Stomach (tissue), 4 donors: ENCODE measurements at regions not wholly inside any gene's neighbourhood (a gene's known extent, or its start where the extent isn't known, plus 50 kb on each side); places are given as distances from the start of the nearest gene placed in this dataset.

ENCODE experiments used
- EP300 ChIP-seq: sonication (generic); formaldehyde crosslinking; IDR thresholded peaks from one replicate; pipeline ENCODE4 v1.6.1; 2017; ENCODE audit warnings: antibody characterized with exemption
- POLR2A ChIP-seq, 4 donors: fragments of 450-650 bp; IDR thresholded peaks; one replicate each; pipeline ENCODE4 v1.6.1; 2016; ENCODE audit warnings: antibody characterized with exemption in 4 of 4, control low read depth in 2 of 4, mild to moderate bottlenecking in 1 of 4, moderate library complexity in 1 of 4
- POLR2AphosphoS5 ChIP-seq, 3 donors: sonication (generic); formaldehyde crosslinking; IDR thresholded peaks; one replicate each; pipeline ENCODE4 v1.6.1; 2016; ENCODE audit warnings: antibody characterized with exemption in 3 of 3
- TF ChIP-seq, protein P1 (sequence below), 7 experiments: fragments of 450-650 bp in 4 of 7; fragments of 200-600 bp in 3 of 7; sonication (generic) in 3 of 7; IDR thresholded peaks; one replicate each; pipeline ENCODE4 v1.5.1; 2016 to 2019; ENCODE audit warnings: antibody characterized with exemption in 7 of 7, control low read depth in 2 of 7, mild to moderate bottlenecking in 1 of 7

DNA sequence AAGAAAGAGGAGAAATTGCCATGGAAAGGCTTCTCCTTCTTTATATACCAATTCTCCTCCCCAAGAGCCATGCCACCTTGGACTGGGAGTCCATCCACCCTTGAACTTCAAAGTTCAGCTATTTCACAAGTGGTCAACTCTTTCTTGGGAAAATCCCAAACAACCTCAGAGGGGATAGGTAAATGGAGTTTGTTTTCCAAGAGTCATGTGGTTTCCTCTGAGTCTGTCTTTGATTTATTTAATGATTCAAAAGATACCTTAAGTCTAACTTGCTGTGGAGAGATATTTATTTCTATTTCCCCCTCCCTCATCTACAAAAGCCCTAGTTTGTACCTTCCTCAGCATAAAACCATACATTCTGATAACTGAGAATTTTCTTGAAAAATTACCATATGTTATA lies 758.6 kb upstream of the IGFBP3 start:
- TF ChIP-seq EP300 (no peak), POLR2A (IDR thresholded peaks at IDR 0.05) (no peak), POLR2AphosphoS5 (IDR thresholded peaks at IDR 0.05) (no peak)
- TF ChIP-seq, protein P1, sequence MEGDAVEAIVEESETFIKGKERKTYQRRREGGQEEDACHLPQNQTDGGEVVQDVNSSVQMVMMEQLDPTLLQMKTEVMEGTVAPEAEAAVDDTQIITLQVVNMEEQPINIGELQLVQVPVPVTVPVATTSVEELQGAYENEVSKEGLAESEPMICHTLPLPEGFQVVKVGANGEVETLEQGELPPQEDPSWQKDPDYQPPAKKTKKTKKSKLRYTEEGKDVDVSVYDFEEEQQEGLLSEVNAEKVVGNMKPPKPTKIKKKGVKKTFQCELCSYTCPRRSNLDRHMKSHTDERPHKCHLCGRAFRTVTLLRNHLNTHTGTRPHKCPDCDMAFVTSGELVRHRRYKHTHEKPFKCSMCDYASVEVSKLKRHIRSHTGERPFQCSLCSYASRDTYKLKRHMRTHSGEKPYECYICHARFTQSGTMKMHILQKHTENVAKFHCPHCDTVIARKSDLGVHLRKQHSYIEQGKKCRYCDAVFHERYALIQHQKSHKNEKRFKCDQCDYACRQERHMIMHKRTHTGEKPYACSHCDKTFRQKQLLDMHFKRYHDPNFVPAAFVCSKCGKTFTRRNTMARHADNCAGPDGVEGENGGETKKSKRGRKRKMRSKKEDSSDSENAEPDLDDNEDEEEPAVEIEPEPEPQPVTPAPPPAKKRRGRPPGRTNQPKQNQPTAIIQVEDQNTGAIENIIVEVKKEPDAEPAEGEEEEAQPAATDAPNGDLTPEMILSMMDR (IDR thresholded peaks at IDR 0.05): no peak
